ENCODE measurements at regions not wholly inside any gene's neighbourhood (a gene's known extent, or its start where the extent isn't known, plus 50 kb on each side); places are given as distances from the start of the nearest gene placed in this dataset.

DNA sequence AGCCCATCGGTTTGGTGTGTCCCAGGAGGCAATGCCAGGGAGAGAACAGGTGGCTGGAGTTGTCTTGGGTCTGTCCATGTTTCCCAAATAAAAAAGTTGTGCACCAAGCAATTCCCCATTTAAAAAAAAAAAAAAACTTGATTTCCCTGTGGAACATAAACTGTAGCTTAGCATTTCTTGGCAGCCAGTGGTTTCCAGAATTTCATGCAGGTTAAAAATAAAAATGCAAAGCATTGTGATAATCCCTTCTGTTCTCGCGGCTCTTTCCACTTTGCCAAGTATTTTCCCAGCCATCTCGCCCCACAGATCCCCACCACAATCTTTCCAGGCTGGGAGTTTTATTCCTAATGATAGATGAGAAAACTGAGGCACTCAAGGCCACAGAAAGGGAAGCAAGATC lies 51.4 kb upstream of the MSX1 start:
- intact Hi-C loops (cut with DNase I): no loop called here
- no peak for ATAC-seq
- DNase-seq (ENCODE audit: low spot score): no peak

DNA sequence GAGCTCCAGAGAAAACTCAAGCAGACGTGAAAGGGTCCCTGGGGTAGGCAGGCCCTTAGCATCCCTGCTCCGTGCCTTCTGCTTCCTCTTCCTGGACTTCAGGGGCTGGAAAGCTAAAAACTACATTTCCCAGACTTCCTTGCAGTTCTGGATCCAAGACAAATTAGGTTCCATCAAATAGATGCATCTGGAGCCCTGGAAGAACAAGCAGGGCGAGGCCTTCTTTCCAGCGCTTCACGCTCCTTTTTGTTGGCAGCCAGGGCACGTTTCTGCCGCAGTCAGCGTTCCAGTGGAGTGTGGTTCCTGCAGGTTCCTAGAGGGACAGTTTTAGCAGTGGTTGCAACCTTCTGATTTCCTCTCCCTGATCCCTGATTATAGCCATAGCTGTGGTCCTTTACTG lies 53.6 kb upstream of the MSX1 start:
- intact Hi-C loops (cut with DNase I): no loop called here
- no peak for DNase-seq (ENCODE audit: low spot score)
- no peak for ATAC-seq

DNA sequence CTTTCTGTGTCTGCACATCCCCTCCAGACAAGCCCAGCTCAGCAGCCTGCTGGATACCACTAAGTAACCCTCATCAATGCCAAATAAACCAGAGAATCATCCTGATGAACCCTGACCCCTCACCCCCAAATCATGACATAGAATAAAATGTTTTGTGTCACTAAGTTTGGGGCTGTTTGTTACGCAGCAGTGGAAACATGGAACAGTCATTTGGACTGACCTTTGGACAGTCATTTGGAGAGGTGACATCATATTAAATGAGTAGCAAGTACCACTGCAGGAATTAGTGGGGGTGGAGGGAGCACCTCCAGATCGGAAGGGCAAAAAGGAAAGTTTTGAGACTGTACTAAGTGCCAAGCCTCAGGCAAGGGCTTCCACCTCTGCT lies 55.6 kb upstream of the MSX1 start:
- ATAC-seq (no peak), DNase-seq (ENCODE audit: low spot score) (no peak)
- intact Hi-C loops (cut with DNase I): no loop called here

DNA sequence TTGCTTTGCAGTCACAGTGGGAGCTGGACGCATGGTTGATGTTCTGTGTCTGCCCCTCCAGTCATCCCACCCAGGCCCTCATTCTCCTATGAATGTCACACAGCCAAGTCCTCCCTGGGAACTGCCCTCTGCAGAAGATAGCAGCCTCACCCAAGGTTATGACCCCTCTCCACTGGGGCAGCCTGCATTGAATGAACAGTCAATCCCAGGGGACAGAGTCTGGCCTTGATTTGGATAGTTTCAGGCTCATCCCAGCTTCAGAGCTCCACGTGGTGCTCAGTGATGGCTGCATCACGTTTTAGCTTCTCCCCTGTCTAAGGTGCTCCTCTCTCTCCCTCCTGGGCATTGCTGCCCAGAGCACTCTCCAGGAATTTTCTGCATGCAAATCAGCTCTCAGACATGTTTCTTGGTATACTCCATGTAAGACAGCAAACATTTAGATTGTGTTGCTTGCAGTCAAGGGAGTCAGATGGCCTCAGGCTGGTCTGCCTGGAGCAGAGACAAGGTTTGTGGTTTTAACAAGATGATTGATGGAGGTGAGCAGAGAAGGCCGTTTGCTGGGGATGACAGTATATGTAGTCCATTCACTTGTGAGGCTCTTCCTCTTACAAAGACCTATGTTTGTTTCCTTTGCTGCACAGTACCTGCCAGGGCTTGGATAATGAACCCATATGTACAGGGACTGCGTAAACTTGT lies 56.1 kb upstream of the MSX1 start:
- intact Hi-C loops (cut with DNase I): no loop called here
- no peak for DNase-seq (ENCODE audit: low spot score)
- ATAC-seq: no peak

DNA sequence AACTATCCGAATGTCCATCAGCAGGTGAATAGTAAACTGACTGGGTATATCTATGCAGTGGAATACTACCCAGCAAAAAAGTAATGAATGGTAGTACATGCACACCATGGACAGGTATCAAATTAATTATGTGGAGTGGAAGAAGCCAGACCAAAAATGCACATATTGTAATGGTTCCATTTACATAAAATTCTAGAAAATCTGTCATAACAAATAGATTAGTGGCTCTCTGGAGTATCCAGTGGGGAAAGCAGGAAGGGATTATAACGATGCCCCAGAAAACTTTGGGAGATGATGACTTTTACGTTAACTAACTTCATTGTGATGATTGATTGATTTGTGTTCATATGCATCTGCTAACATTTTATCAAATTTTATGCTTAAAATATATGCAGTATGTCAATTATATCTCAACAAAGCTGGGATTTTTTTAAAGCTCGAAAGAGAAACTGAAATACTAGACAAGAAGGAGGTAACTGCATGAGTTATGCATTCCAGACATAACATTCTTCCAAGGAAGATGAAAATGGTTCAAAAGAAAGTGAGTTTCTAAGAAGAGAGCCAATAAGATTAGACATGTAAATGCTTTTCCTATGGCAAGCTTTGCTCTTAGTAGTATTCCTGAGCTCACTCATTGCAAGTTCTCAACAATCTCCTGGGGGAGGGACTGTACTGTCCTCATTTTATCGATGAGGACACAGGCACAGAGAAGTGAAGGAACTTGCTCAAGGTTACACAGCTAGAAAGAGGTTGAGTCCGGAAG lies 58.6 kb upstream of the MSX1 start:
- no peak for DNase-seq (ENCODE audit: low spot score)
- intact Hi-C loops (cut with DNase I): no loop called here
- no peak for ATAC-seq

DNA sequence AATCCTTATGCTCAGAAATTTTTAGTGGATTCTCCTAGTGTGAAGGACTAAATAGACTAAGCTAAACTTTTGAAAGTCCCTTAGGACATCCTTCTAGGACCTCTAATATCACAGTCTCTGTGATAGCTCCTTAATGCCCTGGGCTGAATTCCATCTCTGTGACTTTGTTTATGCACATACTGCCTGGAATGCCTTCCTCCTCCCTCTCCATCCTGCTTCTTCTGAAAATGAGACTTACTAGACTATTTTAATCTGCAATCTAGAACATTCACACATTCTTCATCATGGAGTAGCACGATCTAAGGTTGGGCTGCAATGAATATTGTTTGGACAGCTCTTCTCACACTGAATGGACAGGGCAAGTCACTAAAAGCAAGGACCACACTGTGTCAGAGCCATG lies 65.0 kb upstream of the MSX1 start:
- ATAC-seq (no peak), DNase-seq (ENCODE audit: low spot score) (no peak)
- intact Hi-C loops (cut with DNase I): no loop called here

DNA sequence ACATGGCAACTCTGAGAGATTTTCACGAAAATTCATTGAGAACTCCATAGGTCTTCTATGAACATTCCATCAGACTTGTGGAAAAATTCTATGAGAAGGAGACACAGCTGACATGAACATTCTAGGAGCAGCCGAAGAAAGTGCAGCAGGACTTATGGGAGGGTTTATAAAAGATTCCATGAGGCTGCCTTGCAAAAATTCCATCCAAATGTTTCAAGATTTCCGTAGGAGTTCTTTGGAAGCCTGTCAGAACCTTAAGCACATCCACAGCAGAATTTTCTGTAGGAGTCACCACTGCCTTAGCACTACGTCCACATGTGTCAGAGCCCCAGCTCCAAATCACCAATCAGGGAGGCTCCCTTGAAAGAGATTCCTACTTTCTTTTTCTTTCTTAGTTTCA lies 67.0 kb upstream of the MSX1 start:
- intact Hi-C loops (cut with DNase I): no loop called here
- no peak for DNase-seq (ENCODE audit: low spot score)
- ATAC-seq: no peak

DNA sequence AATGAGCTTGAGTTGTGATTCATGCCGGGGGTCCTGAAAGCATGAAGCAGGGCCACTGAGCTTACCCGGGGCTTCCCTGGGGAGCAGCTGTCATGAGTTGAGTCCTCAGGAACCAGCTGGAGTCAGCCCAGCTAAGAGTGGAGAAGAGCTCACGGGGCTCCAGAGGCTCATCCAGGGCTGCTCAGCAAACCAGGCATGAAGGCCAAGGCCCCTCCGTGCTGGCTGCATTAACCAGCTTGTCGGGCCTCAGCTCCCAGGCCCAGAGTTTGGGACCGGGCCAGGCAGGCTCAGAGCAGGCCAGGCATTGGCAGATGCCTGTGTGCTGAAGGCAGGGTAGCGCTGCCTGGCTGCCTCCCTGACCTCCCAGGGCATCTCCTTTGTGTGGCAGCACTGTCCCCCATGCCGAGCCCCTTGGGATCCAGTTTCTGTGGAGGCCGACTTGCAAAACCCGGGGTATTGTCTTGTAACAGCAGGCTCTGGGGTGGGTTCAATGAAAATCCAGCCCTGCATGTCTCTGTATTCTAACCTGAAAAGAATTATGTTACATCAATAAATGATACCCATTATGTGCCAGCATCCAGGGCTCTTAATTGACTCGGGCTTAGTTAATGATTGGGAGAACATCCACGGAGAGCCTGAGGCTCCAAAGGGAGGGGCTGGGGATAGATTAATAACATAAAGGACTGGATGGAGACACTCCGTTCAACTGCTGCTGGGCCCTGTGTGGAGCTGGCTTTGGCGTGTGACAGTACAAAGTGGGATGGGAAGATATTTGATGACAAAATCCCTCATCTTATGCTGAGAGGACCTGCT lies 68.0 kb upstream of the MSX1 start:
- DNase-seq (ENCODE audit: low spot score) (no peak), ATAC-seq (no peak)
- intact Hi-C loops (cut with DNase I): no loop called here

DNA sequence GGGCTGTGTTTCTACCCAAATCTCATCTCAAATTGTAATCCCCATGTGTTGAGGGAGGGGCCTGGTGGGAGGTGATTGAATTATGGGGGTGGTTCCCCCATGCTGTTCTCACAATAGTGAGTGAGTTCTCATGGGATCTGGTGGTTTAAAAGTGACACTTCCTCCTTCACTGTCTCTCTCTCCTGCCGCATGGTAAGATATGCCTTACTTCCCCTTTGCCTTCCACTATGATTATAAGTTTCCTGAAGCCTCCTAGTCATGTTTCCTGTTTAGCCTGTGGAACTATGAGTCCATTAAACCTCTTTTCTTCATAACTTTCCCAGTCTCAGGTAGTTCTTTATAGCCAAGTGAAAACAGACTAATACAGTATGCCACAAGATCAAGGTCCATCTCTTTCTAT lies 70.0 kb upstream of the MSX1 start:
- DNase-seq (ENCODE audit: low spot score) (no peak), ATAC-seq (no peak)
- intact Hi-C loops (cut with DNase I): no loop called here

DNA sequence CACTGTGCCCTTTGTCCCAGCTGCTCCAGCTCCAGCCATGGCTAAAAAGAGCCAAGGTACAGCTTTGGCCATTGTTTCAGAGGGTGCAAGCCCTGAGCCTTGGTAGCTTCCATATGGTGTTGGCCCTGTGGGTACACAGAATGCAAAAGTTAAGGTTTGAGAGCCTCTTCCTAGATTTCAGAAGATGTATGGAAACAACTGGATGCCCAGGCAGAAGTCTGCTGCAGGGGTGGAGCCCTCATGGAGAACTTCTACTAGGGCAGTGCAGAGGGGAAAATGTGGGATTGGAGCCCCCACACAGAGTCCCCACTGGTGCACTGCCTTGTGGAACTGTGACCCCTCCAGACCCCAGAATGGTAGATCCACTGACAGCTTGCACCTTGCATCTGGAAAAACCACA lies 70.9 kb upstream of the MSX1 start:
- no peak for DNase-seq (ENCODE audit: low spot score)
- intact Hi-C loops (cut with DNase I): no loop called here
- ATAC-seq: no peak

DNA sequence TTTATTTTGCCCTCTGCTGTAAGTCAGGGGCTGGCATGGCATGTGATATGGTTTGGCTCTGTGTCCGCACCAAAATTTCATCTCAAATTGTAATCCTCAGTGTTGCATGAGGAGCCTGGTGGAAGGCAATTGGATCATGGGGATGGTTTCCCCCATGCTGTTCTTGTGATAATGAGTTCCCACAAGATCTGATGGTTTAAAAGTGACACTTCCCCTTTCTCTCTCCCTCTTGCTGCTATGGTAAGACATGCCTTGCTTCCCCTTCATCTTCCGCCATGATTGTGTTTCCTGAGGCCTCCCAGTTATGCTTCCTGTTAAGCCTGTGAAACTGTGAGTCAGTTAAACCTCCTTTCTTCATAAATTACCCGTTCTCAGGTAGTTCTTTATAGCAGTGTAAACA lies 72.0 kb upstream of the MSX1 start:
- DNase-seq (ENCODE audit: low spot score) (no peak), ATAC-seq (no peak)
- intact Hi-C loops (cut with DNase I): no loop called here

DNA sequence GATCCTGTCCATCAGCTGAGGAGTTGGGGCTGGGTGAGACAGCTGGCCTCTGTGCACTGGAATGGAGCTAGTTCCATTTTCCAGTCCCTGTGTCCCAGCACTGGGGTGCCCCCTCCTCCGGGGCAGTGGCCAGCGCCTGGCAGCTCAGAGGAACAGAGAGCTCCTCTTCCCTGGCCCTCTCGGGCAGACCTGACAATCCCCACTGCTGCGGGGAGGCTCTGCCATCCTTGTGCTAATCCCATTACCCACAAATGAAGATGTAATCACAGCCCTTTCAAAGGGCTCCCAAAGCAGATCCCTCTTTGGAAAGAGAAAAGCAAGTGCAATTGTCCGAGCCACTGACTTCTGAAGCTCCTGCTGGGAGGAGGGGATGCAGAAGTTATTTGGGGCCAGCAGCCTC lies 75.1 kb upstream of the MSX1 start:
- no peak for DNase-seq (ENCODE audit: low spot score)
- intact Hi-C loops (cut with DNase I): no loop called here
- ATAC-seq: no peak

DNA sequence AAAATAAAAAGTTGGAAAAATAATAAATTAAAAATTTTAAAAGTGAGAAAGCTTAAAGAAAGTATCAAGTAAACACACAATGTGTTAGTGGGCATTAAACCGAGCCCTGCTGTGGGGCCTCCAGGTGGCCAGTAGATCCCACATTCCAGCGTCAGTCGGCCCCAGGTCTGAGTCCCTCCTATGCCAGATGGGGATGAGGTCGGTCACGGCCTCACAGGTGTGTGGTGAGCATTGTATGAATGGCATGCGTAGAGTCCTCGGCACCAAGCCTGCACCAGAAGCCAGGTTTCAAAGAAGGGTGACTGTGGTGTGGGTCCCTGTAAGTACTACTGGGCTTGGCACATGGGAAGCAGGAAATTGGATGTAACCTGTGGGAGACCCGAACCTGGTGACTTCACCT lies 75.6 kb upstream of the MSX1 start:
- DNase-seq (ENCODE audit: low spot score): no peak
- no peak for ATAC-seq
- intact Hi-C loops (cut with DNase I): no loop called here

DNA sequence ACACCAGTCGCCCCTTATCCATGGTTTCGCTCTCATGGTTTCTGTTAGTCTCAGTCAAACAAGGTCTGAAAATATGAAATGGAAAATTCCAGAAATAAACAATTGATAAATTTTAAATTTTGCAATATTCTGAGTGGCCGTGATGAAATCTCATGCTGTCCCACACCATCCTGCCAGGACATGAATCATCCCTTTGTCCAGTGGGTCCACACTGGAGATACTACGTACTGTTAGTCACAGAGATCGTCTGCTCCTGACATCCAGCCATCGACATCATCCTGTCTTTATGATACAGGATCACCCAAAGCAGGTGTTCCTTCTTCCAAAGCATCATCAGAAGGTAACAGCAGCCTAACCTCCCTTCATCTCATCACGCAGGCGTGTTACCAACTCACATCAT lies 76.5 kb upstream of the MSX1 start:
- intact Hi-C loops (cut with DNase I): no loop called here
- no peak for DNase-seq (ENCODE audit: low spot score)

DNA sequence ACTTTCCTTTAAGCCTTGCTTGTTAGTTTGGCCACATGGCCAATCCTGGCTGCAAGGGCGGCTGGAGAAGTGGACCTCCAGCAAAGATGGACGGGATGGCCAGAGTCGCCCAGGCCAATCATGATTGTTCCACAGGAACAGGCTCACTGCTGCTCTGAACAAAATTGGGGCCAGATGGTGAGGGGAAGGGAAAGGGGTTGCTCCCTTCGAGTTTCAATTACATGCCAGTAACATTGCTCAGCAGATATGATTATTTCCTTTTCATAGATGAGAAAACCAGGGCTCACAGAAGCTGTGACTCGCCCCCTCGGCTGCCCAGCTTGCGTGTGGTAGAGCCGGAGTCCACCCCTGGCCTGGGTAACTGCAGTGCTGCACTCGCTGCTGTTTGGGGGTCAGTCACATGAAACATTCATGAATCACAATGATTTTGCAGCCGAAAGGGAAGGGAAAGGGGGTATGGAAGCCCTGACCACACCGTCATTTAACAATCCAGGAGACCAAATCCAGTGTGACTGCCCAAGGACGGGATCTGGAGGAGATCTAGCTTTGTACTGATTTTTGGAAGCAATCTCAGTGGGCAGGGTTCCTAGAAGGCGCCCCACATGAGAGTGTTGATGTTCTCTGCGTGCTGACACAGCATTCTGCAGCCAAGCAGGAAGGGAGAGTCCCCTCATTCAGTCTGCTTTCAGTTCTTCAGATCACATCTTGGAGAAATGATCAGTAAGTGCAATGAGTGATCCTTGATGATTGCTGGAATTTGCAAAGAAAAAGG lies 77.3 kb upstream of the MSX1 start:
- intact Hi-C loops (cut with DNase I): no loop called here
- ATAC-seq: peak; percentile 70

More for the DNA sequence above, 76.5 kb upstream of the MSX1 start:
- peak; percentile 87 for ATAC-seq

DNA sequence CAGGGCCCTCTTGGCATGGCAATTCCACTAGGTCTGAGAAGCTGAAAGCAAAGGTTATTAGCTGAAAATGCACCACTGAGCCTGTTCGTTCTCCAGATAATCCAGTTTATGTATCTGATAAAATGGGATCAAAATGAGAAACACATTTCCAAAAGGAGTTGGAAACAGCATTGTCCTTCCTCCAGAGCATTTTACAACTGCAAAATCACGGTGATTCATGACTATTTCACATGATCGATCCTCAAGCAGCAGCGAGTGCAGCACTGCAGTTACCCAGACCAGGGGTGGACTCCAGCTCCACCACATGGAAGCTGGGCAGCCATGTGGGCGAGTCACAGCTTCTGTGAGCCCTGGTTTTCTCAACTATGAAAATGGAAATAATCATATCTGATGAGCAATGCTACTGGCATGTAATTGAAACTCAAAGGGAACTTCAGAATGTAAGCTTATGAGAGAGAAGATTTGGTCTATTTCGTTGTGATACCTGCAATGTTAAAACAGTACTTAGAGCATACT lies 78.7 kb upstream of the MSX1 start:
- intact Hi-C loops (cut with DNase I): no loop called here
- ATAC-seq (no peak), DNase-seq (ENCODE audit: low spot score) (no peak)

More for the DNA sequence above, 77.3 kb upstream of the MSX1 start:
- DNase-seq (ENCODE audit: low spot score): no peak

DNA sequence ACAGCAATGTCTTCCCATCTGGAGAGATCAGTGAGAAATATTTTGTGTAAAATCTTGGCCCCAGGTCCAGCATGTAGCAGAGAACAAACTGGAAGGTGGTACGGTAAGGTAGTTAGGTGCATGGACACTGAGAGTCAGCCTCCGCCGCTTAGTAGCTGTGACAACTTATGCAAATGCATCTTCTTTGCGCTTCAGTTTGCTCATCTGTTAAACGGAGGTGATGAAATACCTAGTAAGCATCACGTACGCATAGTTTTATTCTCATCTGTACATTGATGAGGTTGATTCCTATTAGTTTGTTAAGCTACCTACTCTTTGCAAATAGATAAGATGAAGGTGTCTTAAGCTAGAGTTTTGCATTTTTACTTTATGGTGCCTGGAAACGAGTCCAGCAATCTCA lies 80.0 kb upstream of the MSX1 start:
- intact Hi-C loops (cut with DNase I): no loop called here
- DNase-seq (ENCODE audit: low spot score) (no peak), ATAC-seq (no peak)

DNA sequence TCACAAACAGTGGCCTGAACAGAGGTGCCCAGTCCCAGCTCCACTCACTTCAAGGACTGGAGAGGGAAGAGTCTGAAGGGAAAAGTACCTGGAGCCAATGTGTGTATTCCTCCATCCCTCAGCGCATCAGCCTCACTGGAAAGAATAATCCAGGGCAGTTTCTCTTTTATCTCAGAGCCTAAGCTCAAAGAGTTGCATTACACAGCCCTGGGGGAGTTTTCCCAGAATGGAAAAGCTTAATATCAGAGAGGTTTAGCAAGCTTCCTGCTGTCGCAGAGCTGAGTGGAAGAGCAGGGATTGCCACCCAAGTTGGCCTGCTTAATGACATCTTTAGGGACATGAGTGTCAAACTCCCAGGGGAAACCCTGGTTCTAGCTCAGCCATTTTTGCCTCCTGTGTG lies 80.4 kb upstream of the MSX1 start:
- intact Hi-C loops (cut with DNase I): no loop called here
- no peak for DNase-seq (ENCODE audit: low spot score)

DNA sequence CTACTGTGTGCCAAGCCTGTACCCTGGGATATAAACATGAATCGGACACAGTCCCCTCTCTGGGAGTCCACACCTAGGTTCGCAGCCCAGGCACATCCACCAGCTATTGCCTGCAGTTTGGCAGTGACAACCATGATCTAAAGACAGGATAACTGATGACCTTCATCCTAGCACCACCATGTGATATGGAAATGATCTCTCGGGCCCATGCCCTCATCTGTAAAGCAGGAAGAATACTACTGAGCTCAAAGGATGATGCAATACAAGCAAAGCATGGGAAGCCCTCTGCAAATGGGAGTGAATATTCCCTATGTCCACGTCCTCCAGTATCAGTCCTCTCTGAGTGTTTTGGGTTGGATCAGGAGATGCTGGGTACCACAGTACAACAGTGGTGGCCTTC lies 80.9 kb upstream of the MSX1 start:
- DNase-seq (ENCODE audit: low spot score): no peak
- intact Hi-C loops (cut with DNase I): no loop called here

More for the DNA sequence above, 80.4 kb upstream of the MSX1 start:
- no peak for ATAC-seq

More for the DNA sequence above, 80.9 kb upstream of the MSX1 start:
- ATAC-seq: no peak
